ENCODE measurements at regions not wholly inside any gene's neighbourhood (a gene's known extent, or its start where the extent isn't known, plus 50 kb on each side); places are given as distances from the start of the nearest gene placed in this dataset.

GRCh38 chr6:79814940-79815339 lies 132.4 kb downstream of the ELOVL4 start:
- TF ChIP-seq CTCF (IDR thresholded peaks at IDR 0.05; ENCODE audit: insufficient read depth, low read length): no peak
- TF ChIP-seq, protein P1, sequence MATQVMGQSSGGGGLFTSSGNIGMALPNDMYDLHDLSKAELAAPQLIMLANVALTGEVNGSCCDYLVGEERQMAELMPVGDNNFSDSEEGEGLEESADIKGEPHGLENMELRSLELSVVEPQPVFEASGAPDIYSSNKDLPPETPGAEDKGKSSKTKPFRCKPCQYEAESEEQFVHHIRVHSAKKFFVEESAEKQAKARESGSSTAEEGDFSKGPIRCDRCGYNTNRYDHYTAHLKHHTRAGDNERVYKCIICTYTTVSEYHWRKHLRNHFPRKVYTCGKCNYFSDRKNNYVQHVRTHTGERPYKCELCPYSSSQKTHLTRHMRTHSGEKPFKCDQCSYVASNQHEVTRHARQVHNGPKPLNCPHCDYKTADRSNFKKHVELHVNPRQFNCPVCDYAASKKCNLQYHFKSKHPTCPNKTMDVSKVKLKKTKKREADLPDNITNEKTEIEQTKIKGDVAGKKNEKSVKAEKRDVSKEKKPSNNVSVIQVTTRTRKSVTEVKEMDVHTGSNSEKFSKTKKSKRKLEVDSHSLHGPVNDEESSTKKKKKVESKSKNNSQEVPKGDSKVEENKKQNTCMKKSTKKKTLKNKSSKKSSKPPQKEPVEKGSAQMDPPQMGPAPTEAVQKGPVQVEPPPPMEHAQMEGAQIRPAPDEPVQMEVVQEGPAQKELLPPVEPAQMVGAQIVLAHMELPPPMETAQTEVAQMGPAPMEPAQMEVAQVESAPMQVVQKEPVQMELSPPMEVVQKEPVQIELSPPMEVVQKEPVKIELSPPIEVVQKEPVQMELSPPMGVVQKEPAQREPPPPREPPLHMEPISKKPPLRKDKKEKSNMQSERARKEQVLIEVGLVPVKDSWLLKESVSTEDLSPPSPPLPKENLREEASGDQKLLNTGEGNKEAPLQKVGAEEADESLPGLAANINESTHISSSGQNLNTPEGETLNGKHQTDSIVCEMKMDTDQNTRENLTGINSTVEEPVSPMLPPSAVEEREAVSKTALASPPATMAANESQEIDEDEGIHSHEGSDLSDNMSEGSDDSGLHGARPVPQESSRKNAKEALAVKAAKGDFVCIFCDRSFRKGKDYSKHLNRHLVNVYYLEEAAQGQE (IDR thresholded peaks at IDR 0.05; ENCODE audit: insufficient replicate concordance, low read depth): no peak

All from HL-60 (cell line).